ENCODE measurements at regions not wholly inside any gene's neighbourhood (a gene's known extent, or its start where the extent isn't known, plus 50 kb on each side); places are given as distances from the start of the nearest gene placed in this dataset.

DNA sequence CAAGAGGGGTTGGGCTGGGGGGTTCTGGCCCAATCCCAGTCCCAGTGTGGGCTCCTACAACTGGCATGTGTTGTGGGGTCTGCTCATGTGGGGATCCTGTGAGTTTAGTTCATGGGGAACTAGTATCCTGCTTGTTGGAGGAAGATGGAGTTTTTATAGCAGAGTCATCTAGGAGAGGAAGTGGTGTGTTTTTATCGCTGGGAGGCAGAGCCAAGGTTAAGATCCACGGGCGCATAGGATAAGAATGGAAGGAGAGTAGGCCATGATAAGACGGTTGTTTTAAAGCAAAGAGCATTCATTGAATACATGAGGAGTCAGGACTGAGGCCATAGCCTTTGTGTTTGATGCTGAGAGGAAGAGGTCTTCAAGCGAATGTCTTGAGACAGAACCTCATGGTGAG lies 211.6 kb upstream of the COBL start:
- no peak for DNase-seq (ENCODE audit: low read depth, low spot score)
- POLR2A ChIA-PET: no interaction called here
- H3K4me3 ChIP-seq (ENCODE audit: low read depth, low read length): no peak overlapping the region

DNA sequence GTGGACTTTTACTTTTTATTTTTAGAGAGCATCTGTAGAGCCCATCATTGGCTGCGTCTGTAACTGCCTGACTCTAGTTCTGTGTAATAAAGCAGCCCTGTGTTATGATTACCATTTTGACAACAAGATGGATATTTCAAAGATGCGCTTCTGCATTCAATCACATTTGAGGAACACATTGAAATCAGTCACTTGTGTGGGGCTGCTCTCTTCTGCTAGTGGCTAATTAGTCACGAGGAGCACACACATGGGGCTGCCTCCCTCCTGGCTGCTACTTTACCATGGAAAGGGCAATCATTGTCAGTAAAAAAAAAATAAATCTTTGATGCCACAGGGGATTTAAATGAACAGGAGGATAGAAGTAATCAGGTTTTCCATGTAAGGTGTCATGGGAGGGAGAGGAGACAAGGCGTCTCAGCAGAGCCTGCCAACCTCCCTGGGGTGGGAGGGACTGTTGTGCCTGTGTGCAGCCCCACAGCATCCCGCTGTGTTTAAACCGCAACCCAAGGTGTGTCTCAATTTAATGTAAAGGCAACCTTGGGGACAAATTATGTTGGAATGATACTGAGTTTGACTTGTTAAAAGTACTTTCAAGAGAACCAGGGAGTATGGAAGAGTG lies 205.2 kb upstream of the COBL start:
- H3K4me3 ChIP-seq (ENCODE audit: low read depth, low read length): no peak overlapping the region
- TF ChIP-seq, protein P1, sequence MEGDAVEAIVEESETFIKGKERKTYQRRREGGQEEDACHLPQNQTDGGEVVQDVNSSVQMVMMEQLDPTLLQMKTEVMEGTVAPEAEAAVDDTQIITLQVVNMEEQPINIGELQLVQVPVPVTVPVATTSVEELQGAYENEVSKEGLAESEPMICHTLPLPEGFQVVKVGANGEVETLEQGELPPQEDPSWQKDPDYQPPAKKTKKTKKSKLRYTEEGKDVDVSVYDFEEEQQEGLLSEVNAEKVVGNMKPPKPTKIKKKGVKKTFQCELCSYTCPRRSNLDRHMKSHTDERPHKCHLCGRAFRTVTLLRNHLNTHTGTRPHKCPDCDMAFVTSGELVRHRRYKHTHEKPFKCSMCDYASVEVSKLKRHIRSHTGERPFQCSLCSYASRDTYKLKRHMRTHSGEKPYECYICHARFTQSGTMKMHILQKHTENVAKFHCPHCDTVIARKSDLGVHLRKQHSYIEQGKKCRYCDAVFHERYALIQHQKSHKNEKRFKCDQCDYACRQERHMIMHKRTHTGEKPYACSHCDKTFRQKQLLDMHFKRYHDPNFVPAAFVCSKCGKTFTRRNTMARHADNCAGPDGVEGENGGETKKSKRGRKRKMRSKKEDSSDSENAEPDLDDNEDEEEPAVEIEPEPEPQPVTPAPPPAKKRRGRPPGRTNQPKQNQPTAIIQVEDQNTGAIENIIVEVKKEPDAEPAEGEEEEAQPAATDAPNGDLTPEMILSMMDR (IDR thresholded peaks at IDR 0.05; ENCODE audit: insufficient read depth, low read length, missing control alignments): no peak
- CTCF ChIA-PET: no interaction called here
- POLR2A ChIA-PET: no interaction called here
- no peak for DNase-seq (ENCODE audit: low read depth, low spot score)

More for the DNA sequence above, 211.6 kb upstream of the COBL start:
- CTCF ChIA-PET: no interaction called here
- TF ChIP-seq, protein P1 (IDR thresholded peaks at IDR 0.05; ENCODE audit: insufficient read depth, low read length, missing control alignments): no peak

DNA sequence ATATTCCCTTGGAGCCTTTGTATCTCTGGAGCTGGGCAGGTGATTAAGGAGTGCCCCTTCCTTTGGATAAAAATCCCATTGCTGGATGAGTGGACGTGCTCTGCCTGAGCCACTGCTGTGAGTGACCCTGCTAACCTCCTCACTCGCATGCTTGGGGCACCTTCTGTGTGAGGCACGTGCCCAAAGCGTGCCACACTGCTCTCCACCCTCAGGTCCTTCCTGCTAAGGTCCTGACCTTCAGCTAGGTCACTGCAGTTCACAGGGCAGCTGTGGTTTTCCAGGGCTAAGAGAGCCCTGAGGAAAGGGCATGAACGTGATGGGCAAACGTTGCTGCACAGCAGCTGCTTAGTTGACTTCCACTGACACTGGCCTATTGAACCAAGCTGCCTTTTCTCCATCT lies 204.4 kb upstream of the COBL start:
- DNase-seq (ENCODE audit: low read depth, low spot score): no peak
- ChIA-PET POLR2A (no interaction called here), CTCF (no interaction called here)
- TF ChIP-seq, protein P1 (IDR thresholded peaks at IDR 0.05; ENCODE audit: insufficient read depth, low read length, missing control alignments): no peak
- no peak overlapping the region for H3K4me3 ChIP-seq (ENCODE audit: low read depth, low read length)

DNA sequence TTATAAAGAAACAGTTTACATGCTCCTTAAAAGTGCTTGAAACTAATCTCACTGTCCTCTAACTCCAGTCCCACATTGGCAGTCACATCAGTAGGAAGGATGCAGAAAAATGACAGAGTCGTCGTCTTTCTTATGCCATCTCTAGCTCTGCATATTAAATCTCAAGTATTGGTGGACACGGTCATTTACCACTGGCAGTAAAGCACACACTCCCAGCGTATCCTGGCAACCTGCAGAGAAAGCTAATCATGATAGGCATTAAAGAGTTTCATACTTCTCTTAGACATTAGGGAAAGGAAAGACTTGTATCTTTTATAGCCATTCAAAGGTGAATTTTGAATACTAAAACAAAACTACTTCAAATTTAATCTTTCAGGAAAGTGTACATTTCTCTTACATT lies 202.0 kb upstream of the COBL start:
- DNase-seq (ENCODE audit: low read depth, low spot score): no peak
- H3K4me3 ChIP-seq (ENCODE audit: low read depth, low read length): no peak overlapping the region
- CTCF ChIA-PET: no interaction called here
- POLR2A ChIA-PET: no interaction called here
- TF ChIP-seq, protein P1 (IDR thresholded peaks at IDR 0.05; ENCODE audit: insufficient read depth, low read length, missing control alignments): no peak

DNA sequence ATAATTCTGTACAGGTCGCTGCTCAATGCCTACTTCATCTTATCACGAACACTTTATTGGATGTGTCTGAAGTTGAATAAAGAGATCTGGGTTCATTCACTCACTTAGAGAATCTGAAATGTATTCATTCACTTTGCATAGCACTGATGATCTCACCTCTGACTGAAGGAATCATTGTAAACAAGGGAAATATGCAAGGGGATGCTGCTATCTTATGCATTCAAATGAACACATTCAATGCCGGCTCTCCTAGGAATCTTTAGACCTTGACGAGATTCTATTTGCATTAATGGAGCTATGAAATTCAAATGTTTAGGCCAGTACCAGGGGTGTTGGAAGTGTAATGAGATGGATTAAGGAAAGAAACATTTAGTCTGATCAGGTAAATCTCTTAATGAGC lies 200.6 kb upstream of the COBL start:
- no peak for DNase-seq (ENCODE audit: low read depth, low spot score)
- TF ChIP-seq, protein P1 (IDR thresholded peaks at IDR 0.05; ENCODE audit: insufficient read depth, low read length, missing control alignments): no peak
- CTCF ChIA-PET: no interaction called here
- H3K4me3 ChIP-seq (ENCODE audit: low read depth, low read length): no peak overlapping the region
- POLR2A ChIA-PET: no interaction called here

DNA sequence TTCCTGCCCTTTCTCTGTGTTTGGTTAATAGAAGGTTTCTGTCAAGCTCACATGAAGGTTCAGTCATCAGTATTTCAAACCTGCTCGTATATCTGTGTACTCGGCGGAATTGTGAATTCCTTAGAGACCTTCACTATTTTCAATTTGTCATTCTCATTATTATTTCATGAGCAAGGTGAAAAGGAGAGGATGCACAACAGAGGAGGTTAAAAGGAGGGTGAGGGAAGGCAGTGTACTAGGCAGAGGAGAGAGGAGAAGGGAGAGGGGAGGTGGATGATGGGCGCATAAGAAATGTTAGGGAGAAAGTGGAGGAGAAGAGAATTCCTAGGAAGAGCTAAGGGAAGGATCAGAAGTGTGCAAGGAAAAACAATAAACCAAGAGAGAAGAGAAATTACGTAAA lies 185.0 kb upstream of the COBL start:
- POLR2A ChIA-PET: no interaction called here
- CTCF ChIA-PET: no interaction called here
- no peak for DNase-seq (ENCODE audit: low read depth, low spot score)

More for the DNA sequence above, 185.0 kb upstream of the COBL start:
- H3K4me3 ChIP-seq (ENCODE audit: low read depth, low read length): no peak overlapping the region
- TF ChIP-seq, protein P1 (IDR thresholded peaks at IDR 0.05; ENCODE audit: insufficient read depth, low read length, missing control alignments): no peak
